ENCODE measurements at regions not wholly inside any gene's neighbourhood (a gene's known extent, or its start where the extent isn't known, plus 50 kb on each side); places are given as distances from the start of the nearest gene placed in this dataset.

- no peak for TF ChIP-seq CTCF (IDR thresholded peaks at IDR 0.05; ENCODE audit: low read depth, low read length)
- TF ChIP-seq POLR2A (IDR thresholded peaks at IDR 0.05; ENCODE audit: extremely low read depth, insufficient read length), result no peak
- TF ChIP-seq MAX (IDR thresholded peaks at IDR 0.05; ENCODE audit: low read depth, low read length), result no peak
These were observed 215.8 kb upstream of the DIO2 start for GRCh38 chr14:80427101-80427500.
